GM12878 (cell line): ENCODE measurements at regions not wholly inside any gene's neighbourhood (a gene's known extent, or its start where the extent isn't known, plus 50 kb on each side); places are given as distances from the start of the nearest gene placed in this dataset.

Experiments used
- ATAC-seq: fragments of 200-7000 bp; cut with Tn5 transposase; 3 replicates; pipeline ENCODE4 v1.9.1; 2020; ENCODE audit warnings: mild to moderate bottlenecking, moderate library complexity
- BruUV-seq: library from RNA; stranded (reverse); fragments of 400-500 nt; replicated peaks from 2 replicates; lab custom pipeline; 2021; lab: Mats Ljungman, UMichigan
- CTCF ChIA-PET: fragments of 300-600 bp; sonication (Branson Sonifier 250); formaldehyde crosslinking; extraction: SDS; loops from one replicate; lab custom pipeline; 2021; ENCODE audit warnings: inconsistent platforms; lab: Yijun Ruan, JAX
- POLR2A ChIA-PET: fragments of 350-600 bp; formaldehyde crosslinking; extraction: SDS; loops from one replicate; lab custom pipeline; 2021; ENCODE audit warnings: inconsistent platforms; lab: Charles Lee
- RAD21 ChIA-PET: fragments of 300-600 bp; sonication (Branson Sonifier 250); formaldehyde crosslinking; loops from one replicate; lab custom pipeline; 2023; ENCODE audit warnings: antibody characterized with exemption; ENCODE audit not compliant: unreplicated experiment; lab: Charles Lee
- SMC1A ChIA-PET: fragments of 300-600 bp; sonication (Branson Sonifier 250); formaldehyde crosslinking; loops from one replicate; lab custom pipeline; 2023; ENCODE audit not compliant: unreplicated experiment, uncharacterized antibody; lab: Charles Lee
- DNase-seq: peaks from one replicate; pipeline ENCODE4 v3.0.0-alpha.2; 2011; ENCODE audit warnings: low read depth, low spot score
- FAIRE-seq: peaks from 3 replicates; lab custom pipeline; 2011; peaks lifted over from hg19 to GRCh38; lab: Jason Lieb, UNC
- H2AFZ ChIP-seq: 2 replicates; pipeline ENCODE4 v1.6.0; 2011; ENCODE audit warnings: low read depth, low read length, control low read depth; ENCODE audit not compliant: control insufficient read depth
- H3K27ac ChIP-seq: 2 replicates; pipeline ENCODE4 v1.5.1; 2011; ENCODE audit warnings: control low read depth; ENCODE audit not compliant: control insufficient read depth, insufficient read depth
- H3K27me3 ChIP-seq, 2 experiments: replicated peaks in 1 of 2; 2 replicates each; pipeline versions ENCODE4 v1.6.0 to v1.6.1; 2011; ENCODE audit warnings: low read length in 1 of 2; ENCODE audit not compliant: control insufficient read depth in 2 of 2, insufficient read depth in 2 of 2
- H3K36me3 ChIP-seq, 2 experiments: 2 replicates each; pipeline ENCODE4 v1.5.1; 2011; ENCODE audit warnings: low read length in 1 of 2; ENCODE audit not compliant: control insufficient read depth in 2 of 2, insufficient read depth in 2 of 2
- H3K4me1 ChIP-seq: 2 replicates; pipeline ENCODE4 v1.6.1; 2011; ENCODE audit warnings: mild to moderate bottlenecking, low read length, moderate library complexity, mixed read lengths; ENCODE audit not compliant: control insufficient read depth, insufficient read depth
- H3K4me2 ChIP-seq: 2 replicates; pipeline ENCODE4 v1.6.0; 2011; ENCODE audit warnings: control low read depth; ENCODE audit not compliant: control insufficient read depth, insufficient read depth
- H3K4me3 ChIP-seq: fragments of 200-600 bp; sonication (generic); 2 replicates; pipeline ENCODE4 v1.5.1; 2016
- H3K79me2 ChIP-seq: 2 replicates; pipeline ENCODE4 v1.6.0; 2011; ENCODE audit warnings: low read length; ENCODE audit not compliant: control insufficient read depth, insufficient read depth
- H3K9ac ChIP-seq: 2 replicates; pipeline ENCODE4 v1.8.0; 2011; ENCODE audit warnings: low read length, control low read depth, mixed read lengths; ENCODE audit not compliant: control insufficient read depth, insufficient read depth
- H3K9me3 ChIP-seq: replicated peaks from 3 replicates; pipeline ENCODE4 v1.5.1; 2011; ENCODE audit warnings: mild to moderate bottlenecking, low read length; ENCODE audit not compliant: control insufficient read depth, insufficient read depth
- H4K20me1 ChIP-seq: 2 replicates; pipeline ENCODE4 v1.6.0; 2011; ENCODE audit not compliant: control insufficient read depth, insufficient read depth
- BCL3 ChIP-seq: IDR thresholded peaks from 2 replicates; pipeline ENCODE4 v1.6.1; 2011; ENCODE audit warnings: borderline replicate concordance, low read depth, mild to moderate bottlenecking, moderate library complexity, low read length; ENCODE audit not compliant: insufficient read depth, poor library complexity, severe bottlenecking
- PBX3 ChIP-seq: IDR thresholded peaks from 2 replicates; pipeline ENCODE4 v1.6.1; 2011; ENCODE audit warnings: mild to moderate bottlenecking, low read depth, low read length, moderate library complexity; ENCODE audit not compliant: insufficient replicate concordance
- RELB ChIP-seq: fragments of 450-650 bp; IDR thresholded peaks from 2 replicates; pipeline ENCODE4 v1.6.1; 2017; ENCODE audit warnings: low read depth, mild to moderate bottlenecking, moderate library complexity
- WGBS: methylation state at CpG from one replicate; pipeline ENCODE4 v1.1.6; 2016; ENCODE audit warnings: low lambda C conversion rate; ENCODE audit not compliant: insufficient replicate concordance, insufficient coverage; ENCODE audit errors: missing lambda C conversion rate; 5-methylcytosine and 5-hydroxymethylcytosine counted together
- in situ Hi-C: fragments of 300-500 bp; cut with MboI; formaldehyde crosslinking; loops from 9 replicates; pipeline ENCODE4 v1.14.3; 2018; ENCODE audit warnings: mixed read lengths
- intact Hi-C: fragments of 100-400 bp; cut with micrococcal nuclease; formaldehyde crosslinking; loops from one replicate; pipeline ENCODE4 v1.14.2; 2022; ENCODE audit not compliant: unreplicated experiment

- no peak overlapping the region for H3K27ac ChIP-seq
- ATAC-seq (no peak; the same call in 2 of the 3 replicates), FAIRE-seq (no peak), DNase-seq (no peak)
- in situ Hi-C loops (no loop called here), intact Hi-C loops (no loop called here)
- no TSS peak for BruUV-seq
- no peaks in the 10 kb centered on the region for H3K9me3 ChIP-seq
- no peaks in the 10 kb centered on the region for H3K36me3 ChIP-seq
- no peaks in the 10 kb centered on the region for H3K4me1 ChIP-seq
- peak; percentile 31 for TF ChIP-seq PBX3
- TF ChIP-seq RELB, result no peak
- peak; percentile 96 for TF ChIP-seq BCL3
- H2AFZ ChIP-seq, result no peak overlapping the region
- SMC1A ChIA-PET, result no interaction called here
- no peak overlapping the region for H3K4me2 ChIP-seq
- H4K20me1 ChIP-seq, result no peaks in the 10 kb centered on the region
- no peaks in the 10 kb centered on the region for H3K27me3 ChIP-seq
- H3K4me3 ChIP-seq, result no peak overlapping the region
- H3K79me2 ChIP-seq, result no peaks in the 10 kb centered on the region
- POLR2A ChIA-PET, result no interaction called here
- H3K9ac ChIP-seq, result no peak overlapping the region
- CTCF ChIA-PET, result no interaction called here
- WGBS, result 35% methylated on average over 3 of the region's 3 CpGs
- RAD21 ChIA-PET, result no interaction called here
These were observed 673.2 kb downstream of the TMEM182 start for GRCh38 chr2:103435010-103435409.
